Inferior parietal cortex (tissue), 1 donor: ENCODE measurements at regions not wholly inside any gene's neighbourhood (a gene's known extent, or its start where the extent isn't known, plus 50 kb on each side); places are given as distances from the start of the nearest gene placed in this dataset.

Experiments
- DNase-seq: peaks from one replicate; pipeline ENCODE4 v3.0.0-alpha.2; 2016; ENCODE audit errors: extremely low spot score

DNA sequence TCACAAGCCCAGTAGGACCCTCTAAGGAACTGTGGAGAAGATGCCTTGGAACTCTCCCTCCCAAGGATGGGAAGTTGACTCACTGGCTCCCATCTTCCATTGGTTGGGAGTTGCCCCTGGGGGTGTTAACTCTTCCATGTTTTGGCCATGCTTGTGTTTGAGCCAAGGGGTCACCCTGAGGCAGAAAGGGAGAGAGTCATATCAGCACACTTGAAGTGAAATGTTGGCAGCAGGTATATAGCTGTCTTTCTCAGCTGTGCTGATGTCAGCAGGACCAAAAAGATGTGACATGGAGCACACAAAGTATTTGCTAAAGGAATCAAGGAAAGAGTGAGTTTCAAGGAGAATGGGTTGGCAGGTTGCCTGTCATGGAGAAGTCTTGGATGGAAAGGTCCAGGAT is 359.4 kb downstream of the RPS24 start:
- no peak for DNase-seq

DNA sequence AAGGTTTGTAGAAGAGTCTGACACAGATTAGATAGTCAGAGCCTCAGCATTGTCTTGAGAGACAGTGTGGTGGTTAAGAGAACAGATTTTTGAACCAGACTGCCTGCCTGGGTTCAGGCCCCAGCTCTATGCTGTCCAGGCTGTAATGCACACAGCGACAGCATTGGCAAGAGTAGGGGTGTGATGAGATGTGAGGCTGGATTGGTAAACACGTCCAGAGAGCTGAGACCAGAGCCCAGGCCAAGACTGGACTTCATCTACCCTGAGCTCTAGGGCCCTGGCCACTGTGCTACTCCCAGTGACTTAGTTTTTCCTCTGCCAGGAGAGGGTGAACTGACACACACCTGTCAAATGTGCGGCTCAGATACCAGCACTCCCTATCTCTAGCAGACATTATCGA is 360.4 kb downstream of the RPS24 start:
- no peak for DNase-seq

DNA sequence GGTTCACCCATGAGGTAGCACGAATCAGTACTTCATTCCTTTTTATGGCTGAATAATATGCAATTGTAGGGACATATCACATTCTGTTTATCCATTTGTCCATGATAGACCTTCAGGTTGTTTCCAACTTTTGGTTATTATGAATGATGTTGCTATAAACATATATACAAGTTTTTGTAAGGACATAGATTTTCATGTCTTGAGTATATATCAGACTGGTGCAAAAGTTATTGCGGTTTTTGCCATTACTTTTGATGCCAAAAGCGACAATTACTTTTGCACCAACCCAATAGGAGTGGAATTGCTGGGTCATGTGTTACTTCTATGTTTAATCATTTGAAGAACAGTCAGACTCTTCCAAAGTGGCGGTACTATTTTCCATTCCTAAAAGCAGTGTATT is 361.5 kb downstream of the RPS24 start:
- no peak for DNase-seq

DNA sequence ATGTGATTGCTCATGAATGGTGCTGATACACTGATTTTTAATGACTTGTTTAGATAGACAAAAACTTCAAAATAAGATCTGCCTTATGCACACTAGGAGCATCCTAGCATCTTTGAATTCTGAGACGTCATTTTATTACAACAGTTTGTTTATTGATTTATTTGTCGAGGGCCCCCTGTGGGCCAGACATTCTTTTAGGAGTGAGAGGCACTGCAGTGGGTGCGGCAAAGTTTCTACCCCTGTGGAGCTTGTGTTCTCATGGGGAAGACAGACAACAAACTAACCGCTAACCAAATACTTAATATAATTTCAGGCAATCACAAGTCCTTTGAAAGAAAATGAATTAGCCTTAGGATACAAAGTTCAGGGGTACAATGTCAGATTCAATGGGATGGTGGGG is 363.1 kb downstream of the RPS24 start:
- DNase-seq, result no peak

DNA sequence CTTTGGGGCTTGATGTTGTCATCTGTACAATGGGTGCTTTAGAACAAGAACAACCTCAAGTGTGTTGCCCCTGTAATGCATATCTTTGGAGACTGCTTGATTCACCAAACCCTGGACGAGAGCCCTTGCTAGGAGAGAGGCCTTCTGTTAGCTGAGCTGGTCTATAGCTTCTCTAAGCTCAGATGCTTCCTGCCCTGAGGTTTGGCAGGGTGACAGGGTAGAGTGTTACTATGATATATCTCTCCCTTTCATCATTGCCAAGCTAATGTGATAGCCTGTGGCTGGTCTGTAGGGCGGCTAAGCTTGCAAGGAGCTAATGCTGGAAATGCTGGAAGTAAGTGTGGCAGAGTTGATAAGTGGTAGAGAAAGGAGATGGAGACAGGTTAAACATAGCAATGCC is 364.1 kb downstream of the RPS24 start:
- no peak for DNase-seq

DNA sequence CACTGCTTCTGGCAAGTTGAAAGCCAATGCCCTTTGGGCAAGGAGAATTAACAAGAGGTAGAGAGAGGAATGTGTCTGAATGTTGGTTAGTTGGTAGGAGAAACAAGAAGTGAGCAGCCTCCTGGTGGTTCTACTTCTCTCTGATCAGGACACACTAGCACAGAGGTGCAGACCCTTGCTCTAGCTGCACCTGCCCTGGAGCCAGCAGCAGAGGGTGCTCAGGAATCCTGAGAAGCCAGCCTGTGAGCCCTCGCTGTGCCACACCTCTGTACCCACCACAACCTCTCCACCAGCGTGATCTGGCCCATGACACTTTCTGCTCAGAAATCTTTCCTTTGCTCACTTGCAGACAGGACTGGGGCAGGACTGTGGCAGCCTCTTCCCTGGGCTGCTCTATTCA is 364.7 kb downstream of the RPS24 start:
- DNase-seq, result no peak

DNA sequence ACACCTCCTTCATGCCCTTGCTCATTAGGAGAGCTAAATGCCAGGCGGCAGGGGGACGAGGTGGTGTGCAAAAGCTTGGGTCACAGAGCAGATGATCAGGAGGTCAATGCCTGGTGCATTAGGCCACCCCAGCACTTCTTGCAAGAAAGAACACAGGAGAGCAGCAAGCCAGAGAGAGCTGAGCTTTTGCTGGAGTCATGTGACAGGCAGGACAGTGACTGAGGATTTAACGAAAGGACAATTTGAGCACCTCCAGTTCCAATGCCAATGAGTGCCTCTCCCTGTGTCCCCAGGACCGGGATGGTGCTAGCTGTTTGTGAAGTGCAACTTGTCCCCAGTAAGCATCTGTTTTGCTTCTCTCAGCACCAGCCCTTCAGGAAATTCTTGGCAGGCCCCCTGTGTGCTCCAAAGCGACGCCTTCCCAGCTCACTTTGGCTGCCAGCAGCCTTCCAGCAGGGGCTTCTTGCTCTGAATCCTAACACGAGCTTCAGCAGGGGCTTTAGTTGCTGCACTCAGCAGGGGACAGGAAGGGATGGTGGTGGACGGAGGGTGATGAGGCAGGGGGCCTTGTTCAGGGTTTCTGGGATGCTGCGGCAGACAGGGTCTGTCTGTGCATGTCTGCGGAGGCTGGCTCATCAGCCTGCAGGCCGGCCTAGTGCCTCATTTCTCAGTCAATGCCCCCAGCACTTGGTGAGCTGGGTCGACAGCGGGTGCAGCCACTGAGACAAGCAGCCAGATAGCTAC is 368.1 kb downstream of the RPS24 start:
- DNase-seq, result no peak

DNA sequence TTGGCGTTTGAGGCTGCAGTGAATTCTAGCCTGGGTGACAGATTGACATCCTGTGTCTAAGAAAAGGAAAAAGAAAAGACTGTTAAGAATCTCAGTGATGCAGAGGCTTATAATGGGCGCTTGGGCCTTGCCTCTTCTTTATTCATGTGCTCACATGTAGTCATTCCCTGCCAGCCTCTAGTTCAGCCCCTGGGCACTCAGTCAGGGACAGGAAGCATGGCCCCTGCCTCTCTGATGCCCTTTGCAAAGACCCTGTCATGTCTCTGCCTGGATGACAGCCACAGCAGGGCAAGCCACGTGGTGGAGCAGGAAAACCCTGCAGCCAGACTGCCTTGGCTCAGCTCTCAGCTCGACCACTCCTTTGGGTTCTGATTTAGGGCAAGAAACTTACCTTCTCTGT is 368.9 kb downstream of the RPS24 start:
- DNase-seq, result no peak

DNA sequence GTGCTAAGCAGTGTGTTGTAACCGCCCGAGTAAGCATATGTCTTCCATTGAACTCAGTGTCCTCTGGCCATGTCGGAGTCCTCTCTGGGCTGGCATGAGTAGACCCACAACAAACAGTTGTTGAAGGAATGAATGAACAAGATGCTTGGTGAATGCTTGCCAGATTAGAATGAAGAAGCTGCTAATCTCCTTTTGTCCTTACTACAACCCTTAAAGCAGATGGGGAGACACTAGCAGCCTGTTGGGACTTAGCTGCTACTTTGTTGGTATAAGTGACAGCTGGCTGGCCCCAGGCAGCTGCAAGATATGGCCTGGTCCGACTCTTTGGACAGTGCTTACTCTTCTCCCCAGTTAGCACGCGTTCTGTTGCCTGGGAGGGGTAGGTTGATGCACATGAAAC is 370.1 kb downstream of the RPS24 start:
- no peak for DNase-seq

DNA sequence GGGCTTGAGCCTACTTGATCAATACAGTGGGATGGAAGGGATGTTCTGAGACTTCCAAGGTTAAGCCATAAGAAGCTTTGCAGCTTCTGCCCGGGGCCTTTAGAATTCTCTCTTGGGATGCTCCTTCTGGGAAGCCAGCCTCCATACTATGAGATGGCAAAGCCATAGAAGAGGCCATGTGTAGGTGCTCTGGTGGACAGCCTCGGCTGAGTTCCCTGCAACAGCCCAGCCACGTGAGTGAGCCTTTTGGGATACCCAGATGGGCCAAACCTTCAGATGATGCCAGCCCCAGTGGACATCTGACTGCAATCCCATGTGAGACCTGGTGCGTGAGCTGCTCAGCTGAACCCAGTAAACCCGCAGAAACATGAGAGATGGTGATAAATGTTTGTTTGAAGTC is 370.6 kb downstream of the RPS24 start:
- DNase-seq, result no peak

DNA sequence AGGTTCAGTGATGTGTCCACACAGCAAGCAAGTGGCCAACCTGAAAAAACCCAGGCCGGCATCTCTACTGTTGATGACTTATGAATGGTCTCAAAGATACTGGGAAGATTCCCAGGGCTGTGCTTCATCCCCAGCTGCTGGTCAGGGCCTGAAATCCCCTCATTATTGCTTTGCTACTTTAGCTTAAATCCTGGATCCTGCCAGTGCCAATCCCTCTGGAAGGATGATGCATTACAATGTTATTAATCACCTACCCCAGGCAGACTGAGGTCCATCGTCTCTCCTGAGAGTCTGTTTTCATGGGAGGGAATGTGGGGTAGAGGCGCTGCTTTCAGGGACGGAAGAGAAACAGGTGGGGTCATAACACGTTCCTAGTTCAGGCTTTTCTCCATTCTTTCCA is 371.6 kb downstream of the RPS24 start:
- DNase-seq, result no peak

DNA sequence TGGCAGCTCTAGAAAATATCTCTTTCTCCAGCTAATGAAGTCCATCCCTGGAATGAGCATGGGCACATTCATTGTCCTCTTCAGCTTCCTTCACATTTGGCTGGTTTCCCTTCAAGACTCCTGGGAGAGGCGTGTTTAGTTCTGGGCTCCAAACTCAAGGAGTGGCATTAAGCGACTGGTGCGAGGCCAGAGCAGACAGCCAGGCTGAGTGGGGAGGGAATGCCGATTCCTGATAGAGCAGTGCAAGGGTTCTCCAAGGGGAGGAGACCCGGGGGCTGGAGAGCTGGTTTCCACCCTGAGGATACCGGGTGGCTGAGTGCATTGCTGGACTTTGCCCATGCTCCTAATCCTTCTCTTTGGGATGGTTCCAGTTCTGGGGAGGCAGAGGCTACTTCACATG is 372.1 kb downstream of the RPS24 start:
- DNase-seq, result no peak

DNA sequence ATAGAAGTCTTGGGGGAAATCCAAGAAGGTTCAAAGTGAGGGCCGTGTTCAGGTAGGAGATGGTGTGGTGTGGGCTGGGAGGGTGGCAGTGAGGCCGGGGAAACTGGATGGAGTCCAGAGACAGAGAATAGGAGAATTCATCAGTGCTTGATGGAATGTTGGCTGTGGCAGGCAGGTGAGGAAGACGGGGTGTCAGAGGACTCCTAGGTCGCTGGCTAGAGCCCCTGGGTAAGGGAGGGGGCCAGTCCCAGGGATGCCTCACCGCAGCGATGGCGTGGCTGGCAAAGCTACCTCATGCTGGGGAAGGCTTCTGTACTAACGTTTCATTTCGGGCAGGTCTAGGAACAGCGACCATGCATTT is 373.0 kb downstream of the RPS24 start:
- DNase-seq, result no peak

DNA sequence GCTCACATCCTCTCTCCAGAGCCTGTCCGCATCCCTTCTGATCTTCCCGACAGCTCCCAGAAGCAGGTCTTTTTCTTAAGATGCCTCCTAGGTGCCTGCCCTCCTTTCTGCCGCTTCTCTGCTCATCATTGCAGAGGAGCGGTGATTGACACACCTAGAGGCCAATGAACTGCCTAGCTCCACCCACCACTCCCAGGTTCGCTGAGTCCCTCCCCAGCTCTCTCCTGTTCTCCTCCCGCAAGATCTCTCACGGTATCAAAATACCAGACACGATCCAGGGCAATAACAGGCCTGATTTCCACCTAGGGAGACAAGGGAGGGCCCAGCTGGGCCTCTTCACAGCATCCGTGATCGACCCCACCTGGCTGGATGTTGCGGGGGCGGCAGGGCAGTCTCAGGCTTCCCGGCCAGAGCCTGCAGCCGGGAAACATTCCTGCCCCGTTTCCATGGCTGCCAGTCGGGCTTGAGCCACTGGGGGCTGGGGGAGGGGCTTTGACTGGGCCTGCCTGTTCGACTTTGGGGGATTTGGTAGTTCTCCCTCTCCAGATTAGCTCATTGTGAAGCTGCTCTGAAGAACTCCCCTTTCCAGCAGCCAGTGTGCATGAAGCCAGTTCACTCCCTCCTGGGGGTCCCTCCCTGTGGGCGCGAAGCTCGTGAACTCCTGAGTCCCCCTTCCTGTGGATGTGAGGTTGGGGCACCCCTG is 373.5 kb downstream of the RPS24 start:
- peak; percentile 80 for DNase-seq

DNA sequence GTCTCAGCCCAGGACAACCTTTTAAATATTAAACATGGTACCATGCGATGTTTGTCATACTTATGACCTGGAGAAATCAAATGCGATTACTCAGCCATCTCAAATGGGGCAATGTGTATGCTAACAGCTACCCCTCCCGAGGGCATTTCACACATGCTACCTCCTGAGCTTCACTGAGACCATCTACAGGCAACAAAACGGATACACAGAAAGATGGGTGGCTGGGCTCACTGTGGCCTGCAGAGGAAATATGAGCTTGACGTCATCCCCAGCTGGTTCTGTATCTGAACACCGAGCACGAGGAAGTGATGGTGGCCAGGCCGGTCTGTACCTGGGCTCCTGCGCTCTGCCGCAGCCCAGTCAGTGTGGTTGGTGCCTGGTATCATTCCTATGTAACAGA is 374.3 kb downstream of the RPS24 start:
- DNase-seq, result no peak

DNA sequence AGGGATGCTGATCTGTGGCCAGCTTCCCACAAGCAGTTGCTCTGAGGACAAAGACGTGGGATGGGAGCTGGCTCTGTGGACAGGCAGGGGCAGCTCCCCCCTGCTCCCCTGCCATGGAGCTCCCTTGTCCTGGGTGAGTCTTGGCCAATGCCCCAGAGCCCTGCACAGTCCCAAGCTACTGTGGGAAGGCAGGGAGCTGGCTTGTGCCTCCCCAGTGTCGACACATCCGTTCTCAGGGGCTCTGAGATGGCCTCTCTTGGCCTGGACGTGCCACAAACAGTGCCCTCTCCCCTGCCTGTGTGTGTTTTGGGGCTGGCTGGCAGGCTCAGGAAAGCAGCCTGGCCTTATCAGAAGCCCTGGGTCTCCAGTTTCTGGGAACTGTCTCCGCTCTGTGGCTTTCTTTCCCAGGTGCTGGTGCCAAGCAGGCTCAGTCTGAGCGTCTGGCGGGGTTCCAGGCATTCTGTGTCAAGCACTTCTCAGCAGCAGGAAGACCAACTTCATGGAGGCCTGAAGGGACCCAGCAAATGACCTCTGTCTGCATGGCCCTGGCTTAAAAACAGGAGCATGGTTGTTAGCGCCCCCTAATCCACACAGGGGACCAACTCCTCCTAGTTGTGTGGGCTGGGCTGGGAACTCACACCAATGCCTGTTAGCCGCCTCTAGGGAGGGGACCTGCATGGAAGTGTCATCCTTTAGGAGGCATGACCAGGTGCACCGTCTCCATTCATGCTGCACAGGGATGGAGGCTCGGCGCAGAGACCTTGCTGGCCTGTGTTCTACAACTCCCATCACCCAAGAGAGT is 375.2 kb downstream of the RPS24 start:
- no peak for DNase-seq

DNA sequence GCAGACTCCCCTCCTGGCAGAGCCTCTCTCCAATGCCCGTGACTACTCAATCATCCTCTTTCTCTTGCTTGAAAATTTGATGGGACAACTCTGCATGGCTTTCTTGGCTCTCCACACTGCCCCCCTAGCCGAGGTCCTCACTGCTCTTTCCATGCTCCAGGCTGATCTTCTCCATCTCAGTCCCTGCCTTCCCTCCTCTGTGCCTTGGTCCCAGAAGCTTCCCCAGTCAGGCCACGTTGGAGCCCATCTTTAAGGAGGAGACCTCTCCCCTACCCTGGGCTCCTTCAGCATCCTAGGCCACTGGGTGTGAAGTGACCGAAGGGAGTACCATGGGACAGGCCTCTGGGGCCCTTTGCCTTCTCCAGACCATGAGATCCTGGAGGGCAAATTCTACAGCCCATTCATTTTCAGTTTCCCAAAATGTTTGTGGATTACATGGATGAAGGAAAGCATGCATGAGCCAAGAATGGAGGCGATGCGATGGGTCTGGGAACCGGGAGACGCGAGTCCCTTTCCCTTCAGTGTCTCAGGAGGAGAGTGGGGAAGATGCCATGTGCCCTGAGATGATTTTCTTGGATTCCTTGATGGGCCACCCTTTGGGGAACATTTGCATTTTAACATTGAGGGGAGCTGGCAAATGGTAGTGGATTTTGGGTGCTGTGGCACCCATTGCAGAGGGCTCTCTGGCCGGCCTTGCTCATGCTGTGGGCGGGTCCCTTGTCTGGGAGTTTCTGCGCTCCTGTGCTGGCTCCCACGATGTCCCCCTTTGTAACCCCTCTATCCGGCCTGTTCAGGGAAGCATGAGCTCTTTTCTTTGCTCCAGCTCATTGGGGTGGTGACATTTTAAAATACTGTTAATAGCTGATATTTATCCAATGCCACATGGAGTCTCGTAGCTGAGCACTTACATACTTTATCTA is 376.6 kb downstream of the RPS24 start:
- no peak for DNase-seq

DNA sequence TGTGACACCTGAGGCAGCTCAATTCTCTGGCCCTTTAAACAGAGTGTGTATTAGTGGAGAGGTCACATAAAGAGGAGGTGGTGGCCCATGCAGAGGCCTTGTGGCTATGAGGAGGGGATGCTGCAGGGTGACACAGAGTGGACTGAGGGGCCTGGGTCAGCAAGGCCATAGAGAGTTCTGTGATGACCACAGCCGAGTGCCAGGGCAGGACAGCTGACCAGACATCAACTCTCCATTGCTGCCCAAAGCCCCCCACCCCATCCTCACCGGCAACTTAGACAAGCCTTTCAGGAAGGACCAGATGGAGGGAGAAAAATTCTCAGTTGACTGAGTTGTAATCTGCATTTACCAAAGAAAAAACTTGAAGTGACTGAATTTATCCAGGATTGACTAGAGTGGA is 378.1 kb downstream of the RPS24 start:
- no peak for DNase-seq

DNA sequence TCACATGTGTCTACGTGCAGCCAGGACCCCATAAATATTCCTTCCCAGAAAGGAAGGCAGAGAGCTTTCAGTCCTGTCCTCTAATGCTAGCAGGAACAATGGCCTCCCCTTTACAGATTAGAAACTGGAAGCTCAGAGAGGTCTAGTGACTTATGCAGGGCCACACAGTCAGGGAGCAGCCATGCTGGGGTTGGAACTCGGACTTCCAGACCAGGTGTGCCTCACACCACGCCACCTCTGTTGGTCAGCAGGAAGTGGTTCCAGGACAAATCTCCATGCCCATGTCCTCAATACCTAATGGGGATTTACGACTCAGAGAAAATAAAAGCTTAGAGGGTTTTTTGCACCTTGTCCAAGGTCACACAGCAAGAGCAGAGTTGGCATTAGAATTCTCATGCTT is 378.9 kb downstream of the RPS24 start:
- DNase-seq, result no peak

DNA sequence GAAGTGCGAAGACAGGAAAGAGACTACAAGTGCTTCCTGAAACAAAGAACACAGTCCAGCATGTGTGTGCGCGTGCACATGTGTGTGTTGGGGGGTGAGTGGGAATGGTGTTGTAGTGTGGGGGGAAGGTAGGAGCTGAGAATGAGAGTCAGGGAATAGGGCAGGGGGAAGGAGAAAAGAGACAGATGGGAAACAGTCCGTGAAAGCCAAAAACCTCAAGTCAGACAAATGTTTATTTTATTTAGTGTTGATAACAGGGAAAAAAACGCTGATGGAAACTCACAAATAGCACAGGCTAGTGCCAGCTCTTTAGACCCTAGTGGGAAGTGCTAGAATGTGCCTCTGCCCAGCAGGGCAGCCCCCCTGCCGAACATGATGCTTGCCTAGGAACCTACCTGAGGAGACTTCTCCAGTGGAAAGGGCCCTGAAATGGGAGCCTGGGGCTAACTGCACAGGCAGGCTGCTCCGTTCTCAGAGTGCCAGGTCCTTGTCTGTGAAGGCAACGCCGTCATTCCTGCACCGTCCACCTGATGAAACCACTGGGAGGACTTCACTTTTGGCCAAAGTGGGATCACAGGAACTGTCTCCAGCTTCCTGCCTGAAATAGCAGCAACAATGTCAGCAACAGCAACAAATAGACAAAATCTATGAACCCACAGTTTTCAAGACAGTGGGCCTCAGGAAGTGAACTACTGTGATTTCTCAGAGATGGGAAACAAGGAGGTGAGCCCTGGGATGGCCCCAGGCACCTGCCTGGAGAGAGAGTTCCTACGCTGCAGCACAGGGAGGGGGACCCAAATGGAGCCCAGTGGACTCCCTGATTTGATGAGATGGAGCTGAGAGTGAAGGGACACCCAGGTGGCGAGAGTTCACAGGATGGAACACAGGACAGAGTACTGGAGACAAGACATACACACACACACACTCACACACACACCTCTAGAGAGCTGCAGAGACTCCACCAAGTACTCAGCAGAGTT is 379.7 kb downstream of the RPS24 start:
- DNase-seq, result no peak

DNA sequence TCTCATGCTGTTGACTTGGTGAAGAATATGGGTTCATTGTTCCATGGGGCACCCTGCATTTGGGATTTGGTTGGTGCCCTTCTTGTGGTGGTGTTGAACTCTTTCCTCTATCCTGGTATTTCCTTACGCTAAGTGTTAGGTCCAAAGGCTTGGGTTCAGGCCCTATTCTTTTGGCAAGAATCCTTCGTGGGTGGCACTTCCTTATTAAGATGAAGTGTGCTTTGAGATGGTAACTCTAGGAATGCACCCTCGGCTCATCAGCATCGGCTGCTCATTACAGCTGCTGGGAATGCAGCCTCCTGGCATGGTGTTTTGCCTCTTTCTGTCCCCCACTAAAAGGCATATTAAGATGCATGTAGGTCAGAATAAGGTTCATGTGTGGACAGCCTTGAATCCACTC is 380.7 kb downstream of the RPS24 start:
- no peak for DNase-seq
